G401 (cell line): ENCODE measurements at regions not wholly inside any gene's neighbourhood (a gene's known extent, or its start where the extent isn't known, plus 50 kb on each side); places are given as distances from the start of the nearest gene placed in this dataset.
"Not testable (repeated sequence)": the region's sequence is repeated elsewhere in the genome, so short reads cannot be mapped to it uniquely, and the experiment has no call there.

ENCODE experiments used
- DNase-seq: peaks from one replicate; pipeline ENCODE4 v3.0.0-alpha.2; 2015; ENCODE audit warnings: low spot score
- in situ Hi-C: cut with HindIII; loops from 2 replicates; pipeline ENCODE4 v1.10.0; 2016; ENCODE audit warnings: low sequenced_read_pairs, mixed read lengths

DNA sequence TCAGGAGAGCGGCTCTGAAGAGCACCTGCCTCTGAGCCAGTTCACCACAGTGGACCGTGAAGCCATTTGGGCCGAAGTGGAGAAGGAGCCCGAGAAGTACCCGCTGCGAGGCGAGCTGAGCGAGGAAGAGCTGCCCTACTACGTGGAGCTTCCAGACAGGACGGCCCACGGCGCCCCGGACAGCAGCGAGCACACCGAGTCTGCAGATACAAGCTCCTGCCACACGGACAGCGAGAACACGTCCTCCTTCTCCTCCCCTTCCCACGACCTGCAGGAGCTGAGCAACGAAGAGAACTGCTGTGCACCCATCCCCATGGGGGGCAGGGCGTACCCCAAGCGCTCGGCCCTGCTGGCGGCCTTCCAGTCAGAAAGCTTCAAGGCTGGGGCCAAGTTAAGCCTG is 74.9 kb upstream of the MORC3 start:
- in situ Hi-C loops: no loop called here
- no peak for DNase-seq

DNA sequence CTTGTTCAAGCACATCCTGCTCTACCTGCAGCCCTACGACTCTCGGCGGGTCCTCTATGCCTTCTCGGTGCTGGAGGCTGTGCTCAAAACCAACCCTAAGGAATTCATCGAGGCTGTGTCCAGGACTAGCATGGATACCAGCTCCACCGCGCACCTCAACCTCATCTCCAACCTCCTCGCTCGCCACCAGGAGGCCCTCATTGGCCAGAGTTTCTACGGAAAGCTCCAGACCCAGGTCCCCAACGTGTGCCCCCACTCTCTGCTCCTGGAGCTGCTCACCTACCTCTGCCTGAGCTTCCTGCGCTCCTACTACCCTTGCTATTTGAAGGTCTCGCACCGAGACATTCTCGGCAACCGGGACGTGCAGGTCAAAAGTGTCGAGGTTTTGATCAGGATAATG is 74.3 kb upstream of the MORC3 start:
- no peak for DNase-seq
- in situ Hi-C loops: no loop called here

DNA sequence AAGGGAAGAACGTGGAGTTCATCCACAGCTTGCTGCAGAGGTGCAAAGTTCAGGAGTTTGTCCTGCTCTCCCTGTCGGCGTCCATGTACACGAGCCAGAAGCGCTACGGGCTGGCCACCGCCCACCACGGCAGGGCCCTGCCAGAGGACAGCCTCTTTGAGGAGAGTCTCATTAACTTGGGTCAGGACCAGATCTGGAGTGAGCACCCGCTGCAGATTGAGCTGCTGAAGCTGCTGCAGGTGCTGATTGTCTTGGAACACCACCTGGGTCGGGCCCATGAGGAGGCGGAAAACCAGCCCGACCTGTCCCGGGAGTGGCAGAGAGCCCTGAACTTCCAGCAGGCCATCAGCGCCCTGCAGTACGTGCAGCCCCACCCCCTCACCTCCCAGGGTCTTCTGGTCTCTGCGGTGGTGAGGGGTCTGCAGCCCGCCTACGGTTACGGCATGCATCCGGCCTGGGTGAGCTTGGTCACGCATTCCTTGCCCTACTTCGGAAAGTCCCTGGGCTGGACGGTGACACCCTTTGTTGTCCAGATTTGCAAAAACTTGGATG is 73.8 kb upstream of the MORC3 start:
- DNase-seq: no peak
- in situ Hi-C loops: no loop called here

DNA sequence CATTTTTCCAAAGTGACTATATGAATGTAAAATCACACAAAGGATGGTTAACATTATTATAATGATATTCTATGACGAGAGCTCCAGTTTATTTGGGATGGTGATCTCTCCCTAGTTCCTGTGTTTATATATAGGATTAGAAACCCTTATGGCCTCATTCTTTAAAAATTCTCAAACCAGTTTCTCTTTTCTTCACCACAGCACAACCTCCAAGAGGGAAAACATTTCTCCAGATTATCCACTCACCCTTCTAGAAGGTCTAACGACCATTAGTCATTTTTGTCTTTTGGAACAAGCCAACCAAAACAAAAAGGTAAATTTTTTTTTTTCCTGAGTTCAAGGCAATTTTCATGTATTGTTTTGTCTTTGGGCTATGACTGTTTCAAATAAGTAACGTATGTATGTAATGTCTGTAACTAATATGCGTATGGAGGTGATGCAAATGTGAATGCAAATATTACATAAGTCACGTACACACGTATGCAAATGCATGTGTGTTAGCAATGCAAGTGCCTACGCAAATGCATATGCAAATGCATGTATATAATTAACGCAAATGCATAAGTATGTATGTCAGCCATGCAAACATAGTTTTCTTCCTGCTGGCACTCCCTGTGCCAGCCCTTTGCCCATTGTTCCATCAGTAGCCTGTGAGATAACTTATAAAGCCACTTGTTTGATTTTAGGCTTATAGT is 72.5 kb upstream of the MORC3 start:
- in situ Hi-C loops: no loop called here

DNA sequence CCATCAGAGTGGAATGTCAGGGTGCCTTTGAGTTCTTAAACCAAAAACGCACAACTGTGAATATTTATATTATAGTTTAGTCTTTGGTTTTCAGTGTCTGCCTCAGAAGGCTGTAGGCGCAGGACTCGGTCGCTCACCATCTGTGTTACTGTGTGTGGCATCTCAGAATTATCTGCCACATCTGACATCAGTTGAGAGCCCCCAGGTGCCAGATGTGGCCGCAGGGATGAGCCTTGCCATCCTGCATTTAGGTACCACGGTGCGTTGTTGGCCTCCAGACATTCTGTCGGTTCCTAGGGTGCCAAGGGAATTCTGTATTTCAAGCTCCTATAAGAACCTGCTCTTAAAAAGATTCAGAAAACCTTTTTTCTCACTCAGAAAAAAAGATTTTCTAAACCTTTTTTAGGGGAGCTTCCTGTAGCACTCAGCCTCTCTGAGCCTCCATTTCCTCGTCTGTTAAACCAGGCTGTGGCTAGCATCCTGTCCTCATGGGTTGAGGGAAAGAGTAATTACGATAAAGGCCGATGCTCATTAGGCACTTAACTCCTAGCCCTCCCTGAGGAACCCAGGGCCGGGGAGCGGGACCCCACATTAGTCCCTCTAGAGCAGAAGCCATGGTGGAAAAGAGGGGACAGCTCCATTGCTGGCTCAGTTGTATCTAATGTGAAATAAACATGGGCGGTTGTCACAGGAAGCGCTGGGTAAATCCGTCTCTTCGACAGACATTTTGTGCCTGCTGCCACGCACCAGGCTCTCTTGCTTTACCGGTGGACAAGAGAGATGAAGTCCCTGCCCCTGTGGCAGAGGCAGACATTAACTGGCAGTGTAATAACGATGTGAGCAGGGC is 70.2 kb upstream of the MORC3 start:
- no peak for DNase-seq
- in situ Hi-C loops: no loop called here

More for the DNA sequence above, 72.5 kb upstream of the MORC3 start:
- no peak for DNase-seq

DNA sequence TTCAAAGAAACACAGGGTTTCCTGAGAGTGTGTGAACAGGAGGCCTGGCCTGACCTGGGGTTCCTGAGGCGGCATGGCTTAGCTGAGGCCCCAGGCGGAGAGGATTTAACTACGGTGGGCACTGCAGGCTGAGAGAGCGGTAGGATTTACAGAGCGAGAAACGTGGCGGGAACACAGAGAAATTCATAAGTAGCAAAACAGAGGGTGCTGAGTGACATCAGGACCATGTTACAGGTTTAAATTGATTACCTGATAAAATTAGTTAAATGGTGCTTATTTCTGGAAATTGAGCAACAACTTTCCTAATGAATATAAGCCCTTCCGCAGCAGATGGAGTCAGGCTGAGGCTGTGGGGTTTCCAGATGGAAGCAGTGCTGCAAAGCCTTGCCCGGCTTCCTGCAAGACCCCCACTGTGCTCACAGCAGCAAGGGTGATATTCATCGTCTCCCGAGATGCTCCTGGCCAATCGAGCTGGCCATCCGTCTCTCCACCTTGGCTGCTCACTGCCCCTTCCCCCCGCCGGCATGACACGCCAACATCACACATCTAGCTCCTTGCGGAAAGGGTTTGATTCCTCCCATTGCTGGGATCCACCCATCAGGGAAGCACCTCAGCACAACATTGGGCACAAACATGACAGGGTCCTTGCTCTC is 69.4 kb upstream of the MORC3 start:
- peak; percentile 86 for DNase-seq
- in situ Hi-C loops: no loop called here

DNA sequence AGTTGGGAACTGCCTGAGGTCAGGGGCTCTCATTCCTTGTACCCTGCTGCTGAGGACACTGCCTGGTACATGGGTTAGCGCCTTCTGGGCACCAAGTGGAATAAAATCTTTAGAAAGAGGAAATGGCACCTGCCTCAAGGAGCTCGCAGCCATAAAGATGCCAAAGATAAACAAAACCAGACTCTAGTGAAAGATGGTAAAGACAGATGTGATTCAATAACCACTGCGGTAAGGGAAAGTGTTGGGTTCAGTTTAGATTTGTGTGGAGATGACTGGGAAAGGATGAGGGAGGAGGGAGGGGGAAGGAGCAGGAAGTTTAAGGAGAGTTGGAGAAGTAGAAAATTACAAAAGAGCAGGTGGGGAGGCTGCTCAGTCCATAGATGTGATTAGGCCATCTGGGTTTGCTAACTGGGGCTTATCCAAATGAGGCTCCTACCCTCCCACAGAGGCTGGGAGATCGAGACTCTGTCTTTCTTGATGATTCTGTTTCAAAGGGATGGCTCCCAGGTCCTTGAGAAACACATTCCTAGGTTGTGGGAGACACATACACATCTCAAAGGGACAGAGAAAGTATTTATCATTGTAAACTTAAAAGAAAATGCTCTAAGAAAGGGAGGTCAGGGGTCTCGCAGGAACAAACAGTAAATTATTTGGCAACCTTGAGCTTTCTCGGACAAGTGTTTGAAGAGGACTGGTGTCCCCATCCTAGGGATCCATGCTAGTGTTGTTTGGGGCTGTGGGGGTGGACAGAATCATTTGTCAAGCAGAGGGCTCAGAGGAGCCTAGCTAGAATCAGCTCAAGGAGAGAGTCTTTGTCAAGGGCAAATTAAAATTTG is 65.7 kb upstream of the MORC3 start:
- in situ Hi-C loops: no loop called here
- no peak for DNase-seq

DNA sequence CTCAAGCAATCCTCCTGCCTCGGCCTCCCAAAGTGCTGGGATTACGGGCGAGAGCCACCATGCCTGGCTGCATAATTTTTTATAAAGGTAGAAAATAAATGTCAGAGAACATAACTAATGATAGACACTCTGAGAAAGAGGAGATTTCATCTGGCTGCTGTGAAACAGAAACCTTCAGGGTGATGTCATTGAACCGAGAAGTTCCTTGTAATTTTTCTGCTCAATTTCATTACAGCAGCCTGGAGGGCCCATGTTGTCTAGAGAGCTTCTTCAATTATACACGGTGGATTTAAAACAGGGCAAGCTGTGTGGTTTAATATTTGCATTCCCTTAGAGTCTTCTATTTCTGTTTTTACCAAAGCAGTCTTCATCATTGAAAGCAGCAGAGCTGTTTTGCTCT is 64.3 kb upstream of the MORC3 start:
- DNase-seq: no peak
- in situ Hi-C loops: no loop called here

DNA sequence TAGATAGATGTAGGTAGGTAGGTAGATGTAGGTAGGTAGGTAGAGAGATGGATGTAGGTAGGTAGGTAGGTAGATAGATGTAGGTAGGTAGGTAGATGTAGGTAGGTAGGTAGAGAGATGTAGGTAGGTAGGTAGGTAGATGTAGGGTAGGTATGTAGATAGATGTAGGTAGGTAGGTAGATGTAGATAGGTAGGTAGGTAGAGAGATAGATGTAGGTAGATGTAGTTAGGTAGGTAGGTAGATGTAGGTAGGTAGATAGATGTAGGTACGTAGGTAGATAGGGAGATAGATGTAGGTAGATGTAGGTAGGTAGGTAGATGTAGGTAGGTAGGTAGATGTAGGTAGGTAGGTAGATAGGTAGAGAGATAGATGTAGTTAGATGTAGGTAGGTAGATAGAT is 62.3 kb upstream of the MORC3 start:
- in situ Hi-C loops: no loop called here
- DNase-seq: no peak

DNA sequence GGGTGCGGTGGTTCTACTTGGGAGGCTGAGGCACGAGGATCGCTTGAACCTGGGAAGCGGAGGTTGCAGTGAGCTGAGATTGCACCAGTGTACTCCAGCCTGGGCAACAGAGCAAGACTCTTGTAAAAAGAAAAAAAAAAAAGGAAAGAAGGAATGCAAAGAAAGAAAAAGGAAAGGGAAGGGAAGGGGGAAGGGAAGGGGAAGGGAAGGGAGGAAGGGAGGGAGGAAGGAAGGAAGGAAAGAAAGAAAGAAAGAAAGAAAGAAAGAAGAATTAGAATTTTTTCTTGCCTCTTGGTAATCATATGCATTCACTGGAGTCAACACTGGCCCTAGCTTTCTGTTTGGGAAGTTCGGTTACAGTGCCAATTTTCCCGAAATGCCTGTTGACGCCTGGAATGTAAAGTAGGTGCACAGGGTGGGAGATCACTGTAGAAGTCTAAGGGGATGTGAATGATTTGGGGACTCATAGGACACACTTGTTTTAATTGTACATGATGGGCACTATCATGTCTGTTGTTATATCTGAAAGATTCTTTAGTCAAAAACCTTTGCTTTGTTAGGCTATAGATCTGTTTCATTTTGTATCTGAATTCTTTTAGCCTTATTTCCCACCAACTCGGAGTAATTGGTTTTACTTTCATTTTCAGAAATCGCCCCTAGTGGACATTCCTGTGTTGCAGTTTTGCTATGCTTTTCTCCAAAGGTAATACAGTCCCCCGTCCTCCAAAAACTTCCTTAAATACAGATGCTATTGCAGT is 59.8 kb upstream of the MORC3 start:
- peak; percentile 65 for DNase-seq
- in situ Hi-C loops: loop anchor here (10.0 kb wide), 1 partner anchor 105 kb away; no protein-coding TSS in a partner anchor

DNA sequence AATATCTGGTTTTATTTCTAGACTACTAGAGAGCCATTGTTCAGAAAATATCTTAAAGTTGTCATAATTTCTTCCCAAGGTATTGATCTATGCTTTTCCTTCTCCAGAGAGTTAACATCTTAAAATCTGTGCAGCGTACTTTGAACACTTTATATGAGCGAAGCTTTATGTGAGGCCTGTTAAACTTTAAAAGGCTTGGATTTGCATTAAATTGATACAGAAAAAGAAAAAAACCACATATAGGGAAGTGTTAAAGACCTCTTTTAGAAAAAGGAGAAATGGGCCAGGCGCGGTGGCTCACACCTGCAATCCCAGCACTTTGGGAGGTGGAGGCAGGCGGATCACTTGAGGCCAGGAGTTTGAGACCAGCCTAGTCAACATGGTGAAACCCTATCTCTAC is 59.2 kb upstream of the MORC3 start:
- no peak for DNase-seq
- in situ Hi-C loops: loop anchor here (10.0 kb wide), 1 partner anchor 104 kb away; no protein-coding TSS in a partner anchor

DNA sequence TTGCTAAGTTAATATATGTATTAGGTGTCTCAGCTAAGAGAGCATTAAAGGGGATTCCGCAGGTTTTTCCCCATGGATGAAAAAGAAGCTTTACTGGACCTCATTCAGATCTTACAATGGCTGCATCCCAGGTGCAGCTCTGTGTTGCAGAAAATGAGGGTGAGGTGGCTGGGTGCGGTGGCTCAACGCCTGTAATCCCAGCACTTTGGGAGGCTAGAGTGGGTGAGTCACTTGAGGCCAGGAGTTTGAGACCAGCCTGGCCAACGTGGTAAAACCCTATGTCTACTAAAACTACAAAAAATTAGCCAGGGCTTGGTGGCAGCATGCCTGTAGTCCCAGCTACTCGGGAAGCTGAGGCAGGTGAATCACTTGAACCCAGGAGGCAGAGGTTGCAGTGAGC is 58.5 kb upstream of the MORC3 start:
- no peak for DNase-seq
- in situ Hi-C loops: loop anchor here (10.0 kb wide), 1 partner anchor 103 kb away; no protein-coding TSS in a partner anchor

DNA sequence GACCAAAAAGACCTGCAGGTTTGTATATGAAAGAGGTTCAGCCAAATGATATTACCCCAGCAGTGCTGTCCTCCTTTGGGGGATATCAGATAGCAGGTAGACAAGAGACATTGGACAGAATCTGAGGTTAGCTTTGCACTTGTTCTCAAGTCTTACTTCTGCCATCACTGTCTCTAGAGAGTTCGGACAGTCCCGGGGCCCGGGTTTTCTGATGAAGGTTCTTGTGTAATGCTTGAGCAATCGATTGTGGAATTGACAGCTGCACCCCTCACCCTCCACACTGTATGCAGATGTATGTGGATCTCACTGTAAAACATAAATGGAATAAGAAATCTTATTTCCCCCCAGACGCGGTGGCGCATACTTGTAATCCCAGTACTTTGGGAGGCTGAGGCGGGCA is 56.2 kb upstream of the MORC3 start:
- in situ Hi-C loops: loop anchor here (10.0 kb wide), 1 partner anchor 101 kb away; no protein-coding TSS in a partner anchor
- no peak for DNase-seq

DNA sequence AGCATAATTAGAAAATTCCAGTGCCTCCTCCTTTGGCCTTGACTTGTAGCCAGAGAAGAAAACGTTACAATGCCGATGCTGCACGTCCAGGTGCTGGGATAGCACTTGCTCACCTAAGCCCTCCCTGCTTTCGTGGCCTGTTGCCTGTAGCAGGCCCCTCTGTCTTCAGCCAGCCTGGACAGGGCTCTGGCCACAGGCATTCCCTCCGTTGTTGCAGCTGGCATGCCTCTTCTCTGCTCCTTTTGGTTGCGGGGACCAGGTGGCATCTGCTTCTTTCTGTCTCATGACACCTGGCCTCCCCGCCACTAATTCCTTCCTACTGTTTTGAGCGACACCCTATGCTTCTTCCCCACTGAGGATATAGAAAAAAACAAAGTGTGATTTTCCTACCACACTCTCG is 54.6 kb upstream of the MORC3 start:
- DNase-seq: peak; percentile 48
- in situ Hi-C loops: loop anchor here (10.0 kb wide), 1 partner anchor 99 kb away; no protein-coding TSS in a partner anchor

DNA sequence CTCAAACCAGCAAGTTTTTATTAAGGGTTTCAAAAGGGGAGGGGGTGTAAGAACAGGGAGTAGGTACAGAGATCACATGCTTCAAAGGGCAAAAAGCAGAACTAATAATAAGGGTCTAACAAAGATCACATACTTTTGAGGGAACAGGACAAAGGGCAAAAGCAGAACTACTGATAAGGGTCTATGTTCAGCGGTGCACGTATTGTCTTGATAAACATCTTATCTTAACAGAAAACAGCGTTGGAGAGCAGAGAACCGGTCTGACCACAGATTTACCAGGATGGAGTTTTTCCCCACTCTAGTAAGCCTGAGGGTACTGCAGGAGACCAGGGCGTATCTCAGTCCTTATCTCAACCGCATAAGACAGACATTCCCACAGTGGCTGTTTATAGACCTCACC is 52.2 kb upstream of the MORC3 start:
- in situ Hi-C loops: loop anchor here (10.0 kb wide), 1 partner anchor 97 kb away; no protein-coding TSS in a partner anchor
- DNase-seq: not testable (repeated sequence)

DNA sequence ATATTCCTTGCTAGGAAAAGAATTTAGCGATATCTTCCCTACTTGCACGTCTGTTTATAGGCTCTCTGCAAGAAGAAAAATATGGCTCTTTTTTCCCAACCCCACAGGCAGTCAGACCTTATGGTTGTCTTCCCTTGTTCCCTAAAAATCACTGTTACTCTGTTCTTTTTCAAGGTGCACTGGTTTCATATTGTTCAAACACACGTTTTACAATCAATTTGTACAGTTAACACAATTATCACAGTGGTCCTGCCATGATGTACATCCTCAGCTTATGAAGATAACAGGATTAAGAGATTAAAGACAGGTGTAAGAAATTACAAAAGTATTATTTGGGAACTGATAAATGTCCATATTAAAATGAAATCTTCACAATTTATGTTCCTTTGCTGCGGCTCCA is 51.7 kb upstream of the MORC3 start:
- not testable (repeated sequence) for DNase-seq
- in situ Hi-C loops: loop anchor here (10.0 kb wide), 1 partner anchor 97 kb away; no protein-coding TSS in a partner anchor
